GM12878 (cell line): ENCODE measurements at regions not wholly inside any gene's neighbourhood (a gene's known extent, or its start where the extent isn't known, plus 50 kb on each side); places are given as distances from the start of the nearest gene placed in this dataset.

Experiments used
- ATAC-seq: fragments of 200-7000 bp; cut with Tn5 transposase; 3 replicates; pipeline ENCODE4 v1.9.1; 2020; ENCODE audit warnings: mild to moderate bottlenecking, moderate library complexity
- BruUV-seq: library from RNA; stranded (reverse); fragments of 400-500 nt; replicated peaks from 2 replicates; lab custom pipeline; 2021; lab: Mats Ljungman, UMichigan
- CTCF ChIA-PET: fragments of 300-600 bp; sonication (Branson Sonifier 250); formaldehyde crosslinking; extraction: SDS; loops from one replicate; lab custom pipeline; 2021; ENCODE audit warnings: inconsistent platforms; lab: Yijun Ruan, JAX
- POLR2A ChIA-PET: fragments of 350-600 bp; formaldehyde crosslinking; extraction: SDS; loops from one replicate; lab custom pipeline; 2021; ENCODE audit warnings: inconsistent platforms; lab: Charles Lee
- RAD21 ChIA-PET: fragments of 300-600 bp; sonication (Branson Sonifier 250); formaldehyde crosslinking; loops from one replicate; lab custom pipeline; 2023; ENCODE audit warnings: antibody characterized with exemption; ENCODE audit not compliant: unreplicated experiment; lab: Charles Lee
- SMC1A ChIA-PET: fragments of 300-600 bp; sonication (Branson Sonifier 250); formaldehyde crosslinking; loops from one replicate; lab custom pipeline; 2023; ENCODE audit not compliant: unreplicated experiment, uncharacterized antibody; lab: Charles Lee
- DNase-seq: peaks from one replicate; pipeline ENCODE4 v3.0.0-alpha.2; 2011; ENCODE audit warnings: low read depth, low spot score
- FAIRE-seq: peaks from 3 replicates; lab custom pipeline; 2011; peaks lifted over from hg19 to GRCh38; lab: Jason Lieb, UNC
- H2AFZ ChIP-seq: 2 replicates; pipeline ENCODE4 v1.6.0; 2011; ENCODE audit warnings: low read depth, low read length, control low read depth; ENCODE audit not compliant: control insufficient read depth
- H3K27ac ChIP-seq: 2 replicates; pipeline ENCODE4 v1.5.1; 2011; ENCODE audit warnings: control low read depth; ENCODE audit not compliant: control insufficient read depth, insufficient read depth
- H3K27me3 ChIP-seq, 2 experiments: replicated peaks in 1 of 2; 2 replicates each; pipeline versions ENCODE4 v1.6.0 to v1.6.1; 2011; ENCODE audit warnings: low read length in 1 of 2; ENCODE audit not compliant: control insufficient read depth in 2 of 2, insufficient read depth in 2 of 2
- H3K36me3 ChIP-seq, 2 experiments: 2 replicates each; pipeline ENCODE4 v1.5.1; 2011; ENCODE audit warnings: low read length in 1 of 2; ENCODE audit not compliant: control insufficient read depth in 2 of 2, insufficient read depth in 2 of 2
- H3K4me1 ChIP-seq: 2 replicates; pipeline ENCODE4 v1.6.1; 2011; ENCODE audit warnings: mild to moderate bottlenecking, low read length, moderate library complexity, mixed read lengths; ENCODE audit not compliant: control insufficient read depth, insufficient read depth
- H3K4me2 ChIP-seq: 2 replicates; pipeline ENCODE4 v1.6.0; 2011; ENCODE audit warnings: control low read depth; ENCODE audit not compliant: control insufficient read depth, insufficient read depth
- H3K4me3 ChIP-seq: fragments of 200-600 bp; sonication (generic); 2 replicates; pipeline ENCODE4 v1.5.1; 2016
- H3K79me2 ChIP-seq: 2 replicates; pipeline ENCODE4 v1.6.0; 2011; ENCODE audit warnings: low read length; ENCODE audit not compliant: control insufficient read depth, insufficient read depth
- H3K9ac ChIP-seq: 2 replicates; pipeline ENCODE4 v1.8.0; 2011; ENCODE audit warnings: low read length, control low read depth, mixed read lengths; ENCODE audit not compliant: control insufficient read depth, insufficient read depth
- H3K9me3 ChIP-seq: replicated peaks from 3 replicates; pipeline ENCODE4 v1.5.1; 2011; ENCODE audit warnings: mild to moderate bottlenecking, low read length; ENCODE audit not compliant: control insufficient read depth, insufficient read depth
- H4K20me1 ChIP-seq: 2 replicates; pipeline ENCODE4 v1.6.0; 2011; ENCODE audit not compliant: control insufficient read depth, insufficient read depth
- ASH2L ChIP-seq: fragments of 300-600, 200-600 bp; sonication (generic); IDR thresholded peaks from 2 replicates; pipeline ENCODE4 v1.6.1; 2017; ENCODE audit warnings: low read depth, mild to moderate bottlenecking, borderline replicate concordance
- BMI1 ChIP-seq: fragments of 450-650 bp; IDR thresholded peaks from 2 replicates; pipeline ENCODE4 v1.6.1; 2016; ENCODE audit warnings: mild to moderate bottlenecking, moderate library complexity, borderline replicate concordance
- CBFB ChIP-seq: IDR thresholded peaks from 2 replicates; pipeline ENCODE4 v1.6.1; 2016; ENCODE audit warnings: antibody characterized with exemption, low read depth
- JUNB ChIP-seq: IDR thresholded peaks from 2 replicates; pipeline ENCODE4 v1.6.1; 2016; ENCODE audit warnings: antibody characterized with exemption, mild to moderate bottlenecking
- MLLT1 ChIP-seq: fragments of 450-650 bp; IDR thresholded peaks from 2 replicates; pipeline ENCODE4 v1.6.1; 2016; ENCODE audit warnings: mild to moderate bottlenecking
- NBN ChIP-seq: fragments of 450-650 bp; IDR thresholded peaks from 2 replicates; pipeline ENCODE4 v1.6.1; 2016
- NFIC ChIP-seq: IDR thresholded peaks from 2 replicates; pipeline ENCODE4 v1.6.1; 2012; ENCODE audit warnings: low read depth, mild to moderate bottlenecking, inconsistent platforms, low read length, moderate library complexity
- SRF ChIP-seq, 2 experiments: IDR thresholded peaks; 2 replicates each; pipeline ENCODE4 v1.6.1; 2011; ENCODE audit warnings: low read depth in 2 of 2, low read length in 2 of 2, mild to moderate bottlenecking in 1 of 2, moderate library complexity in 1 of 2
- WGBS: methylation state at CpG from one replicate; pipeline ENCODE4 v1.1.6; 2016; ENCODE audit warnings: low lambda C conversion rate; ENCODE audit not compliant: insufficient replicate concordance, insufficient coverage; ENCODE audit errors: missing lambda C conversion rate; 5-methylcytosine and 5-hydroxymethylcytosine counted together
- in situ Hi-C: fragments of 300-500 bp; cut with MboI; formaldehyde crosslinking; loops from 9 replicates; pipeline ENCODE4 v1.14.3; 2018; ENCODE audit warnings: mixed read lengths
- intact Hi-C: fragments of 100-400 bp; cut with micrococcal nuclease; formaldehyde crosslinking; loops from one replicate; pipeline ENCODE4 v1.14.2; 2022; ENCODE audit not compliant: unreplicated experiment

- Histone ChIP-seq H3K4me2 (no peak overlapping the region), H3K9ac (no peak overlapping the region), H3K27me3 (no peaks in the 10 kb centered on the region), H3K9me3 (no peaks in the 10 kb centered on the region), H4K20me1 (no peaks in the 10 kb centered on the region), H3K4me3 (no peak overlapping the region), H3K4me1 (peaks cover 19% of the 10 kb centered on the region), H2AFZ (no peak overlapping the region), H3K36me3 (no peaks in the 10 kb centered on the region), H3K27ac (no peak overlapping the region), H3K79me2 (no peaks in the 10 kb centered on the region)
- 90% methylated on average over 7 of the region's 7 CpGs for WGBS
- ATAC-seq = no peak
- in situ Hi-C loops (no loop called here), intact Hi-C loops (no loop called here)
- ChIA-PET SMC1A (interaction anchor here (1.9 kb wide), 1 partner anchor 32 kb away, joined by 5 read pairs; no protein-coding TSS in a partner anchor), RAD21 (interaction anchor here (1.6 kb wide), 1 partner anchor 13 kb away, joined by 4 read pairs; no protein-coding TSS in a partner anchor), CTCF (interaction anchor here (0.7 to 1.1 kb wide), 4 partner anchors 8 to 96 kb away, joined by 3 to 4 read pairs (median 4); no protein-coding TSS in a partner anchor), POLR2A (no interaction called here)
- TF ChIP-seq ASH2L (no peak), CBFB (no peak), MLLT1 (no peak), SRF (IDR thresholded peaks at IDR 0.05; ENCODE audit: low read depth in 2 of 2, low read length in 2 of 2) (no peak), NBN (no peak), BMI1 (no peak), NFIC (no peak), JUNB (no peak)
- DNase-seq = no peak
- BruUV-seq = no TSS peak
- FAIRE-seq = no peak
Observed at GRCh38 chr3:124656531-124656930, 73.7 kb upstream of the UMPS start.
